ENCODE measurements at regions not wholly inside any gene's neighbourhood (a gene's known extent, or its start where the extent isn't known, plus 50 kb on each side); places are given as distances from the start of the nearest gene placed in this dataset.

- TF ChIP-seq, protein P1, sequence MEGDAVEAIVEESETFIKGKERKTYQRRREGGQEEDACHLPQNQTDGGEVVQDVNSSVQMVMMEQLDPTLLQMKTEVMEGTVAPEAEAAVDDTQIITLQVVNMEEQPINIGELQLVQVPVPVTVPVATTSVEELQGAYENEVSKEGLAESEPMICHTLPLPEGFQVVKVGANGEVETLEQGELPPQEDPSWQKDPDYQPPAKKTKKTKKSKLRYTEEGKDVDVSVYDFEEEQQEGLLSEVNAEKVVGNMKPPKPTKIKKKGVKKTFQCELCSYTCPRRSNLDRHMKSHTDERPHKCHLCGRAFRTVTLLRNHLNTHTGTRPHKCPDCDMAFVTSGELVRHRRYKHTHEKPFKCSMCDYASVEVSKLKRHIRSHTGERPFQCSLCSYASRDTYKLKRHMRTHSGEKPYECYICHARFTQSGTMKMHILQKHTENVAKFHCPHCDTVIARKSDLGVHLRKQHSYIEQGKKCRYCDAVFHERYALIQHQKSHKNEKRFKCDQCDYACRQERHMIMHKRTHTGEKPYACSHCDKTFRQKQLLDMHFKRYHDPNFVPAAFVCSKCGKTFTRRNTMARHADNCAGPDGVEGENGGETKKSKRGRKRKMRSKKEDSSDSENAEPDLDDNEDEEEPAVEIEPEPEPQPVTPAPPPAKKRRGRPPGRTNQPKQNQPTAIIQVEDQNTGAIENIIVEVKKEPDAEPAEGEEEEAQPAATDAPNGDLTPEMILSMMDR (conservative IDR thresholded peaks at IDR 0.05; ENCODE audit: low read length) = no peak
- TF ChIP-seq EZH2phosphoT487 (IDR thresholded peaks at IDR 0.05; ENCODE audit: borderline replicate concordance, low read depth, low read length) = no peak
Observed at GRCh38 chr14:83632375-83632774, 1897.6 kb upstream of the FLRT2 start.

Data from OCI-LY7 (cell line).